CD14-positive monocyte (primary cell): ENCODE measurements at regions not wholly inside any gene's neighbourhood (a gene's known extent, or its start where the extent isn't known, plus 50 kb on each side); places are given as distances from the start of the nearest gene placed in this dataset.

ENCODE experiments used
- DNase-seq, 3 donors: peaks; one replicate each; pipeline ENCODE4 v3.0.0-alpha.2; 2011 to 2022
- H2AFZ ChIP-seq: 2 replicates; pipeline ENCODE4 v1.6.0; 2012; ENCODE audit warnings: mild to moderate bottlenecking, low read depth, low read length, inconsistent platforms; ENCODE audit not compliant: insufficient read depth, poor library complexity, severe bottlenecking
- H3K27ac ChIP-seq, 2 donors: 1 replicate in 1 of 2; 2 replicates in 1 of 2; pipeline ENCODE4 v1.5.1; 2012 to 2013; ENCODE audit warnings: low read length in 2 of 2, control low read depth in 1 of 2, inconsistent platforms in 1 of 2, low read depth in 1 of 2, mild to moderate bottlenecking in 1 of 2
- H3K27me3 ChIP-seq, 2 donors: one replicate each; pipeline versions ENCODE4 v1.6.0 to v1.6.1; 2011 to 2013; ENCODE audit warnings: low read length in 2 of 2; ENCODE audit not compliant: control insufficient read depth in 2 of 2, insufficient read depth in 2 of 2
- H3K36me3 ChIP-seq, 2 donors: replicated peaks in 1 of 2; 1 replicate in 1 of 2; 2 replicates in 1 of 2; pipeline versions ENCODE4 v1.5.1 to v1.6.1; 2012 to 2013; ENCODE audit warnings: low read length in 2 of 2, control low read depth in 1 of 2, inconsistent platforms in 1 of 2, mild to moderate bottlenecking in 1 of 2; ENCODE audit not compliant: insufficient read depth in 2 of 2, control insufficient read depth in 1 of 2
- H3K4me1 ChIP-seq, 2 donors: 1 replicate in 1 of 2; 2 replicates in 1 of 2; pipeline versions ENCODE4 v1.5.1 to v1.6.1; 2012 to 2013; ENCODE audit warnings: low read length in 2 of 2, control low read depth in 1 of 2, inconsistent platforms in 1 of 2, mild to moderate bottlenecking in 1 of 2, moderate library complexity in 1 of 2; ENCODE audit not compliant: insufficient read depth in 2 of 2, control insufficient read depth in 1 of 2
- H3K4me2 ChIP-seq: replicated peaks from 2 replicates; pipeline ENCODE3; 2012; ENCODE audit warnings: low read length, moderate library complexity, mild to moderate bottlenecking; ENCODE audit not compliant: poor library complexity, severe bottlenecking; ENCODE audit errors: extremely low read depth
- H3K4me3 ChIP-seq, 3 experiments: fragments of 200-600 bp in 1 of 3; sonication (generic) in 1 of 3; replicated peaks in 1 of 3; 1 replicate in 2 of 3; 2 replicates in 1 of 3; pipeline ENCODE4 v1.5.1; 2011 to 2013; ENCODE audit warnings: low read length in 3 of 3, mild to moderate bottlenecking in 3 of 3, control low read depth in 2 of 3, low read depth in 2 of 3, inconsistent platforms in 1 of 3, moderate library complexity in 1 of 3
- H3K79me2 ChIP-seq: 2 replicates; pipeline ENCODE4 v1.6.0; 2012; ENCODE audit warnings: mild to moderate bottlenecking, control low read depth, inconsistent platforms, low read length, moderate library complexity; ENCODE audit not compliant: insufficient read depth
- H3K9ac ChIP-seq: 2 replicates; pipeline ENCODE4 v1.6.0; 2017; ENCODE audit warnings: low read length, mild to moderate bottlenecking; ENCODE audit not compliant: insufficient read depth, poor library complexity, severe bottlenecking
- H3K9me3 ChIP-seq, 2 donors: replicated peaks in 1 of 2; 1 replicate in 1 of 2; 2 replicates in 1 of 2; pipeline versions ENCODE4 v1.5.1 to v1.6.1; 2012 to 2013; ENCODE audit warnings: low read length in 2 of 2, control low read depth in 1 of 2; ENCODE audit not compliant: control insufficient read depth in 1 of 2, insufficient read depth in 1 of 2
- H4K20me1 ChIP-seq: 2 replicates; pipeline ENCODE4 v1.6.0; 2012; ENCODE audit warnings: mild to moderate bottlenecking, low read length, control low read depth, moderate library complexity; ENCODE audit not compliant: insufficient read depth
- H3K27ac Mint-ChIP-seq, 7 donors: one replicate each; pipeline ENCODE4 v1.8.0; 2020; ENCODE audit warnings: mild to moderate bottlenecking in 7 of 7, mixed read lengths in 7 of 7, moderate library complexity in 6 of 7, inconsistent platforms in 2 of 7
- H3K27me3 Mint-ChIP-seq, 3 donors: one replicate each; pipeline ENCODE4 v1.8.0; 2021 to 2022; ENCODE audit warnings: low read depth in 3 of 3, mild to moderate bottlenecking in 3 of 3, mixed read lengths in 3 of 3, moderate library complexity in 3 of 3, inconsistent platforms in 1 of 3
- H3K36me3 Mint-ChIP-seq, 2 donors: one replicate each; pipeline ENCODE4 v1.8.0; 2020; ENCODE audit warnings: mixed read lengths in 2 of 2, inconsistent platforms in 1 of 2, mild to moderate bottlenecking in 1 of 2
- H3K4me1 Mint-ChIP-seq: one replicate; pipeline ENCODE4 v1.8.0; 2020; ENCODE audit warnings: mild to moderate bottlenecking, mixed read lengths
- H3K4me3 Mint-ChIP-seq, 2 donors: one replicate each; pipeline ENCODE4 v1.8.0; 2020; ENCODE audit warnings: mild to moderate bottlenecking in 2 of 2, mixed read lengths in 2 of 2, moderate library complexity in 1 of 2
- H3K9me3 Mint-ChIP-seq, 7 donors: one replicate each; pipeline ENCODE4 v1.8.0; 2020 to 2022; ENCODE audit warnings: mixed read lengths in 7 of 7, mild to moderate bottlenecking in 6 of 7, moderate library complexity in 6 of 7, inconsistent platforms in 2 of 7
- WGBS: methylation state at CpG from one replicate; pipeline ENCODE4 v1.1.5; 2013; ENCODE audit warnings: missing lambda C conversion rate; ENCODE audit not compliant: insufficient coverage; 5-methylcytosine and 5-hydroxymethylcytosine counted together
- intact Hi-C, 2 donors: fragments of 100-400 bp; cut with micrococcal nuclease; formaldehyde crosslinking; loops; one replicate each; pipeline versions ENCODE4 v1.15.0 to v1.15.1; 2023
- TF ChIP-seq, protein P1 (sequence below): fragments of 200-600 bp; IDR thresholded peaks from one replicate; pipeline ENCODE4 v1.8.0; 2022; ENCODE audit warnings: antibody characterized with exemption, mild to moderate bottlenecking

DNA sequence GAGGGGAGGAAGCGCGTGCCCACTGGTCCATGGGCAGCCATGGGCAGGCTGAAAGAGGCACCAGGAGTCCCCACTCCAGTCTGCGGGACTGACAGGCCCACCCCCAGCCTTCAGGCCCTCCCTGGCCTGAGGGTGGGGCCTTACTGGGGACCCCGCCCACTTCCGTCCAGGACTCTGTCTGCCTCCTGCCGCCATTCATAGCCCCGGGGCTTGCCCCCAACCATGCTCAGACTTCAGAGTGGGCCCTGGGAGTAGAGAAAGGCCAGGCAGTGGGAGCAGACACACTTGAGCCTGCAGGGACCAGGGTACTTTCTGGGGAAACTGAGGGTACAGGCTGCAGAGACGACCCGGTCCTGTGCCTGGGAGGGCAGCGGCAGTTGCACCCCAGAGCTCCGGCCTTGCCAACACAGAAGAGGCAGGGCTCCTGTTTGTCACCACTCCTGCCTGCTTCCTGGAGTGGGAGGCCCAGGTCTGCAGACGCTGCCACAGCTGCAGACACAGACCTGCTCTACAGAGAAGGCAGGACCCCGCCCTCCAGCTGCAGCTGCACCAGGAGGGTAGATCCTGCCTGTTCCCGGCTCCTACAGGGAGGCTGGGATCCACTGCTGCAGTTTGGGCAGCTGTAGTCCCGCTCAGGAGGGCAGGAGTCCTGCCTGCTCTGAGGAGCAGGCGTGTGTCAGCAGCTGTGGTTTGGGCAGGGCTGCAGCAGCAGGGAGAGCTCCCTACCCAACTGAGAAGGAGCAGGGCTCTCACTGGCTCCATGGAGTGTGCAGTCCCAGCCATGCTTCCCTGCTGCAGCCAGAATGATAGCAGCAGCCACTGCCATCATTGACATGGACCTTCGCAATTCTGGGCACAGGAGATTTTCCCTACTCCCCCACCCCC, 387.9 kb upstream of the ANO3 start:
- H3K27me3 ChIP-seq = no peaks in the 10 kb centered on the region
- H2AFZ ChIP-seq = no peak overlapping the region
- Mint-ChIP-seq H3K27ac (no peak overlapping the region), H3K36me3 (no peaks in the 10 kb centered on the region), H3K9me3 (peaks cover 0 to 20% (median 2%) of the 10 kb centered on the region in 7 donors), H3K27me3 (no peaks in the 10 kb centered on the region), H3K4me1 (no peaks in the 10 kb centered on the region), H3K4me3 (no peak overlapping the region)
- TF ChIP-seq, protein P1, sequence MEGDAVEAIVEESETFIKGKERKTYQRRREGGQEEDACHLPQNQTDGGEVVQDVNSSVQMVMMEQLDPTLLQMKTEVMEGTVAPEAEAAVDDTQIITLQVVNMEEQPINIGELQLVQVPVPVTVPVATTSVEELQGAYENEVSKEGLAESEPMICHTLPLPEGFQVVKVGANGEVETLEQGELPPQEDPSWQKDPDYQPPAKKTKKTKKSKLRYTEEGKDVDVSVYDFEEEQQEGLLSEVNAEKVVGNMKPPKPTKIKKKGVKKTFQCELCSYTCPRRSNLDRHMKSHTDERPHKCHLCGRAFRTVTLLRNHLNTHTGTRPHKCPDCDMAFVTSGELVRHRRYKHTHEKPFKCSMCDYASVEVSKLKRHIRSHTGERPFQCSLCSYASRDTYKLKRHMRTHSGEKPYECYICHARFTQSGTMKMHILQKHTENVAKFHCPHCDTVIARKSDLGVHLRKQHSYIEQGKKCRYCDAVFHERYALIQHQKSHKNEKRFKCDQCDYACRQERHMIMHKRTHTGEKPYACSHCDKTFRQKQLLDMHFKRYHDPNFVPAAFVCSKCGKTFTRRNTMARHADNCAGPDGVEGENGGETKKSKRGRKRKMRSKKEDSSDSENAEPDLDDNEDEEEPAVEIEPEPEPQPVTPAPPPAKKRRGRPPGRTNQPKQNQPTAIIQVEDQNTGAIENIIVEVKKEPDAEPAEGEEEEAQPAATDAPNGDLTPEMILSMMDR = no peak
- H3K27ac ChIP-seq = no peak overlapping the region
- 87% methylated on average over 15 of the region's 17 CpGs for WGBS
- intact Hi-C loops = no loop called here
- H3K4me1 ChIP-seq = no peaks in the 10 kb centered on the region
- H3K36me3 ChIP-seq = no peaks in the 10 kb centered on the region
- H3K9me3 ChIP-seq = peaks cover 0 to 18% of the 10 kb centered on the region in 2 donors
- no peak for DNase-seq
- H4K20me1 ChIP-seq = no peaks in the 10 kb centered on the region
- no peak overlapping the region for H3K4me3 ChIP-seq
- no peak overlapping the region for H3K4me2 ChIP-seq
- H3K9ac ChIP-seq = no peak overlapping the region
- no peaks in the 10 kb centered on the region for H3K79me2 ChIP-seq

DNA sequence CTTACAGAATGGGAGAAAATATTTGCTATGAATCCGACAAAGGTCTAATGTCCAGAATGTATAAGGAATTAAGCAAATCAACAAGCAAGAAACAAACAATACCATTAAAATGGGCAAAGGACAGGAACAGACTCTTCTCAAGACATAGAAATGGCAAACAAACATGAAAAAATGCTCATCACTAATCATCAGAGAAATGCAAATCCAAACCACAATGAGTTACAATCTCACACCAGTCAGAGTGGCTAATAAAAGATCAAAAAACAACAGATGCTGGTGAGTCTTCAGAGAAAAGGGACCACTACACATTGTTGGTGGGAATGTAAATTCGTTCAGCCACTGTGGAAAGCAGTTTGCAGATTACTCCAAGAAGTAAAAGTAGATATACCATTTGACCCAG, 382.0 kb upstream of the ANO3 start:
- TF ChIP-seq, protein P1 = no peak
- peaks cover 0 to 5% of the 10 kb centered on the region in 2 donors for H3K9me3 ChIP-seq
- no peaks in the 10 kb centered on the region for H3K36me3 ChIP-seq
- H3K4me3 Mint-ChIP-seq = no peak overlapping the region
- no peak overlapping the region for H3K27ac ChIP-seq
- DNase-seq = no peak
- peaks cover 0 to 6% (median 0%) of the 10 kb centered on the region in 7 donors for H3K9me3 Mint-ChIP-seq
- no peak overlapping the region for H3K9ac ChIP-seq
- no peak overlapping the region for H2AFZ ChIP-seq
- no peaks in the 10 kb centered on the region for H3K27me3 Mint-ChIP-seq
- H3K36me3 Mint-ChIP-seq = no peaks in the 10 kb centered on the region
- H3K27me3 ChIP-seq = no peaks in the 10 kb centered on the region
- H3K4me3 ChIP-seq = no peak overlapping the region
- WGBS = no CpG with 5 or more reads among the region's 2 CpGs
- H3K4me1 ChIP-seq = no peaks in the 10 kb centered on the region
- H3K79me2 ChIP-seq = no peaks in the 10 kb centered on the region
- H3K4me2 ChIP-seq = no peak overlapping the region
- no peaks in the 10 kb centered on the region for H4K20me1 ChIP-seq
- intact Hi-C loops = no loop called here
- H3K4me1 Mint-ChIP-seq = no peaks in the 10 kb centered on the region
- H3K27ac Mint-ChIP-seq = no peak overlapping the region
